Tibial artery (tissue), 4 donors: ENCODE measurements at regions not wholly inside any gene's neighbourhood (a gene's known extent, or its start where the extent isn't known, plus 50 kb on each side); places are given as distances from the start of the nearest gene placed in this dataset.

Source experiments
- DNase-seq, 2 donors: peaks; one replicate each; pipeline ENCODE4 v3.0.0-alpha.2; 2019
- H3K27ac ChIP-seq, 2 donors: fragments of 200-600 bp; sonication (generic) in 1 of 2; 1 replicate in 1 of 2; 2 replicates in 1 of 2; pipeline ENCODE4 v1.5.1; 2018 to 2019; ENCODE audit warnings: mild to moderate bottlenecking in 1 of 2
- H3K27me3 ChIP-seq, 2 donors: fragments of 200-600 bp; sonication (generic) in 1 of 2; one replicate each; pipeline versions ENCODE4 v1.5.1 to v1.6.0; 2016 to 2019
- H3K36me3 ChIP-seq, 3 donors: fragments of 200-600 bp; sonication (generic) in 2 of 3; one replicate each; pipeline ENCODE4 v1.5.1; 2016 to 2019; ENCODE audit warnings: mild to moderate bottlenecking in 2 of 3
- H3K4me1 ChIP-seq, 4 donors: fragments of 200-600 bp; sonication (generic) in 2 of 4; 1 replicate in 3 of 4; 2 replicates in 1 of 4; pipeline ENCODE4 v1.5.1; 2016 to 2019
- H3K4me3 ChIP-seq, 2 donors: fragments of 200-600 bp; sonication (generic) in 1 of 2; 1 replicate in 1 of 2; 2 replicates in 1 of 2; pipeline ENCODE4 v1.5.1; 2018 to 2019; ENCODE audit warnings: mild to moderate bottlenecking in 2 of 2
- H3K9me3 ChIP-seq, 3 donors: fragments of 200-600 bp; sonication (generic) in 1 of 3; one replicate each; pipeline ENCODE4 v1.5.1; 2016 to 2019
- intact Hi-C: fragments of 100-400 bp; cut with DNase I; formaldehyde crosslinking; loops from one replicate; pipeline ENCODE4 v1.15.0; 2023; ENCODE audit warnings: low total_unique reads
- TF ChIP-seq, protein P1 (sequence below), 2 experiments: fragments of 200-600 bp in 1 of 2; fragments of 450-650 bp in 1 of 2; IDR thresholded peaks; one replicate each; pipeline ENCODE4 v1.5.1; 2017 to 2019; ENCODE audit warnings: antibody characterized with exemption in 2 of 2, mild to moderate bottlenecking in 1 of 2, moderate library complexity in 1 of 2

DNA sequence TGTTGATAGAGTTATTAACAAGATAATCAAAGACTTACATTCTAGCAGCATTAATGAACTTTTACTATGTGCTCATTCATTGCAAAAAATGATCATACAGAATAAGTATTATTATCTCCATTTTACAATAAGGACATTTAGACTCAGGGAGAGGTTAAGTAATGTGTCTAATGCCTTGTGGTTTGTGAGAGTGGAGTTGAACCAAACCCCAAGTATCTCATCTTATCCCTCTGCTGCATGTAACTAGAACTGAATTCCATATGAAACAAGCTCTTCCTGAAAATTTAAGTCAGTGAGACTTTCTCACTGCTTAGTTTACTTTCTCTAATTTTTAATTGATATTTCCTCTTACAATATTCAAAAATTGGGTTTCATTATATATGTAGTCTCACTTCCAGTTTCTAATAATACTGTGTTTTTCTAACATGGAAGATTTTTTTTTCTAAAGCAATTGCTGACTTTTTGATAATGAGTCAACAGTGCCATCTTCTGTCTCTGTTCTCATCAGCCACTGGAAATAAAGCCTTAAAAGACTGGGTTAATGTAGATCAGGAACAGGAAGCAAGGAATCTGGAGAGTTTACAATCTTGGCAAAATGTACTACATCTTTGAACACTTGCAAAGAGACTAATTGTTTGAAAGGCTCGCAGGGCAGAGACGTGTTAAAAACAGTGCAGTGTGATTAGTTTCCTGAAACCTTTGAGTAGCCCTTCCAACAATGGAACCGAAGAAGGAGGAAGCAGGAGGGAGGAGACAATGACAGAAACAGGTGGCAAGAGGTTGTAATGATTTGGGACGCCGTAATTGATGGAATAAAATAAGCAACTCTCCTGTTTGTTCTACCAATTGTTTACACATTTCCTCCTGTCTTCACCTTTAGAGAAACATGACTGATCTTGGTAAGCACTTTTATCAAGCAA is 567.6 kb downstream of the MRPL39 start:
- no peak overlapping the region for H3K4me3 ChIP-seq
- no peak for DNase-seq
- H3K9me3 ChIP-seq, result no peaks in the 10 kb centered on the region
- intact Hi-C loops, result no loop called here
- no peaks in the 10 kb centered on the region for H3K4me1 ChIP-seq
- TF ChIP-seq, protein P1, sequence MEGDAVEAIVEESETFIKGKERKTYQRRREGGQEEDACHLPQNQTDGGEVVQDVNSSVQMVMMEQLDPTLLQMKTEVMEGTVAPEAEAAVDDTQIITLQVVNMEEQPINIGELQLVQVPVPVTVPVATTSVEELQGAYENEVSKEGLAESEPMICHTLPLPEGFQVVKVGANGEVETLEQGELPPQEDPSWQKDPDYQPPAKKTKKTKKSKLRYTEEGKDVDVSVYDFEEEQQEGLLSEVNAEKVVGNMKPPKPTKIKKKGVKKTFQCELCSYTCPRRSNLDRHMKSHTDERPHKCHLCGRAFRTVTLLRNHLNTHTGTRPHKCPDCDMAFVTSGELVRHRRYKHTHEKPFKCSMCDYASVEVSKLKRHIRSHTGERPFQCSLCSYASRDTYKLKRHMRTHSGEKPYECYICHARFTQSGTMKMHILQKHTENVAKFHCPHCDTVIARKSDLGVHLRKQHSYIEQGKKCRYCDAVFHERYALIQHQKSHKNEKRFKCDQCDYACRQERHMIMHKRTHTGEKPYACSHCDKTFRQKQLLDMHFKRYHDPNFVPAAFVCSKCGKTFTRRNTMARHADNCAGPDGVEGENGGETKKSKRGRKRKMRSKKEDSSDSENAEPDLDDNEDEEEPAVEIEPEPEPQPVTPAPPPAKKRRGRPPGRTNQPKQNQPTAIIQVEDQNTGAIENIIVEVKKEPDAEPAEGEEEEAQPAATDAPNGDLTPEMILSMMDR (IDR thresholded peaks at IDR 0.05), result no peak
- no peaks in the 10 kb centered on the region for H3K27me3 ChIP-seq
- H3K27ac ChIP-seq, result no peak overlapping the region
- no peaks in the 10 kb centered on the region for H3K36me3 ChIP-seq

DNA sequence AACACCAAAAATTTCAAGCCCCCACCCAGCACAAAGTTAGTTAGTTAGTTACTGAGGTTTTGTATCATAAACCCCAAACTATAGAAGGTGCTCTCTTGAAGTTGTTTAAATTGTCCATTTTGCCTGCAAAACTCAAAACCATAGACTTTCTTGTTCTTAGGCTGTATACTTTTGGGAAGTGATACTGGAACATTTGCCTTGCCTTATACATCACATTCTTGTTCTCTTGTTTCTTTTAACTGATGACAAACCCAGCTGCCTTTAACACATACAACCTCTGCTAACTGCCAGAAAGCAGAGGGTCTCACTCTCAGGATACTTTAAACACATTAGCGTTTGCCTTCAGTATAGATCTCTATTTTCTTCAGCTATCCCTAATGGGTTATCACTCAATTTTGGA is 570.5 kb downstream of the MRPL39 start:
- no peaks in the 10 kb centered on the region for H3K36me3 ChIP-seq
- no peaks in the 10 kb centered on the region for H3K4me1 ChIP-seq
- no peak overlapping the region for H3K4me3 ChIP-seq
- H3K27me3 ChIP-seq, result no peaks in the 10 kb centered on the region
- no peaks in the 10 kb centered on the region for H3K9me3 ChIP-seq
- H3K27ac ChIP-seq, result no peak overlapping the region
- TF ChIP-seq, protein P1 (IDR thresholded peaks at IDR 0.05), result no peak
- DNase-seq, result no peak
- intact Hi-C loops, result no loop called here

DNA sequence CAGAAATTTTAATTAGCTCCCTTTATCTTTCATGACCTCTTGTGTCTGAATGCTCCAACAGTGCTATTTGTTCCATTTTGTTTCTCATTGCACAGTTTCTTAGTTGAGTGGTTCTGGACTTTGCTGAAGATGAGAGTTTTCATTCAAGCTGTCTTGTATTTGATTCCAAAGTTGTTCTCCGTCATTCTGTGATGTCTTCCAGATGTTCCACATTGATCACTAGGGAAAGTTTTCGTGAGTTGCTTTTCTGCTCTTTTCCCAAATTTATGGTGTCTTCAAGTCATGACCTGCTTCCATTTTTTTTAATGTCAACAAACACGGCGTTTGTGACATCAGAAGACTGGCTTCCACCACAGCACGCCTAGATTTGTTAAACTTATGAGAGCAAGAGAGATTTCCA is 575.5 kb downstream of the MRPL39 start:
- intact Hi-C loops, result no loop called here
- Histone ChIP-seq H3K36me3 (no peaks in the 10 kb centered on the region), H3K27me3 (no peaks in the 10 kb centered on the region), H3K4me1 (no peaks in the 10 kb centered on the region), H3K4me3 (no peak overlapping the region), H3K9me3 (no peaks in the 10 kb centered on the region), H3K27ac (no peak overlapping the region)
- no peak for DNase-seq
- TF ChIP-seq, protein P1 (IDR thresholded peaks at IDR 0.05), result no peak

DNA sequence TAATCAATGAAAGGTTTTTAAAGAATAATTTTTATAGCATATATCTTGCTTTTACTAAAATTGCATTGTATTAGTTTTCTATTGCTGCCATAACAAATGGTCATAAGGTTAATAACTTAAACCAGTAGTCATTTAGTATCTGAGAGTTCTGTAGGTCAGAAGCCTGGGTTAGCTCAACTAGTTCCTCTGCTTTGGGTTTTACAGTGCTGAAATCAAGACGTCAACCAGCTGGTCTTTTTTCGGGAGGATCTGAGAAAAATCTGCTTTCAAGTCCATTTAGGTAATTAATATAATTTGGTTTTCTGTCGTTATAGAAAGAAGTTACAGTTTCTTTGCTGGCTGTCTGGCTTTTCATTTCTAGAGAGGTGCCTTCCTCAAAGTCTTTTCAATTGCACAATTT is 577.7 kb downstream of the MRPL39 start:
- Histone ChIP-seq H3K4me3 (no peak overlapping the region), H3K9me3 (no peaks in the 10 kb centered on the region), H3K27me3 (no peaks in the 10 kb centered on the region), H3K4me1 (no peaks in the 10 kb centered on the region), H3K36me3 (no peaks in the 10 kb centered on the region), H3K27ac (no peak overlapping the region)
- intact Hi-C loops, result no loop called here
- TF ChIP-seq, protein P1 (IDR thresholded peaks at IDR 0.05), result no peak
- no peak for DNase-seq

DNA sequence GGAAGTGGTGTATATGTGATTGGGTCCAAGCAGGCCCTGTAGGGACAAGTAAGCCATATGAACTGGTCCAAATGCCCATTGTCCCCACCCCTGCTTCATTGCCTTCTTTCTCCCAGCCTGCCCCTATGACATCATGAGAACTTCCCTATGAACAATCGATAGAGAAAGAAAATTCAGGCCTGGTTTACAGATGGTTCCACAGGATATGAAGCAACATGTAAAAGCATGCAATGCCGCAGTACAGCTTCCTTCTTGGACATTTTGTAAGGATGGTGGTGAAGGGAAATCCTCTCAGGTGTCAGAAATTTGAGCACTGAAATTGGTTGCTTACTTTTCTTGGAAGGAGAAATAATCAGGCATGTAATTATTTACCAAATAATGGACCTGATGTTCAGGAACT is 581.7 kb downstream of the MRPL39 start:
- TF ChIP-seq, protein P1 (IDR thresholded peaks at IDR 0.05), result no peak
- intact Hi-C loops, result no loop called here
- H3K9me3 ChIP-seq, result no peaks in the 10 kb centered on the region
- no peaks in the 10 kb centered on the region for H3K36me3 ChIP-seq
- no peak overlapping the region for H3K27ac ChIP-seq
- H3K27me3 ChIP-seq, result no peaks in the 10 kb centered on the region
- no peak for DNase-seq
- no peaks in the 10 kb centered on the region for H3K4me1 ChIP-seq
- no peak overlapping the region for H3K4me3 ChIP-seq
